ENCODE measurements at regions not wholly inside any gene's neighbourhood (a gene's known extent, or its start where the extent isn't known, plus 50 kb on each side); places are given as distances from the start of the nearest gene placed in this dataset.

DNA sequence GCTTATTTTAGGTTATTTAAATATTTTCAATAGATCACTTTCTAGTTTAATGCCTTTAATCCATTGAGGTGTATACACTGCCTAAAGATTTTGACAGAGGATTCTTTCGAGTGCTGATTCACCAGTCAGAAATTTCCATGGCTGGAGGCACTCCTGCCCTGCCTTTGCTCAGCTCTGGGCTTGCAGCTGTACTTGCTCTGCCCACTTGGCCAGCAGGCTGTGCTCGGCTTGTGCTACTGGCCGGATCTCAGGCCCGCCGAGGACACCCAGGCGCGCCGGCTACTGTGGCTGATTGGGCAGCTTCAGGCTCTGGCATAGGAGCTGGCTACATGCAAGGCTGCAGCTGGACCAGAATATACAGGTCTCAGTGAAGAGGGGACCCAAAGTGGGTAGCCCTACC is 675.1 kb upstream of the MMS22L start:
- Histone ChIP-seq H3K9me2 (replicated peaks; ENCODE audit: control insufficient read depth, low read length) (no peaks in the 10 kb centered on the region), H3K9me3 (ENCODE audit: control insufficient read depth, insufficient read depth, low read length) (no peaks in the 10 kb centered on the region), H3K79me2 (ENCODE audit: control insufficient read depth, low read length) (no peaks in the 10 kb centered on the region), H3K27me3 (ENCODE audit: control insufficient read depth, low read length) (no peaks in the 10 kb centered on the region), H3K4me1 (ENCODE audit: control insufficient read depth, low read length) (no peaks in the 10 kb centered on the region), H3K4me2 (ENCODE audit: low read length) (no peak overlapping the region), H4K20me1 (ENCODE audit: control insufficient read depth, insufficient read depth, low read depth, low read length) (no peaks in the 10 kb centered on the region), H3K4me3 (ENCODE audit: low read length) (no peak overlapping the region), H3F3A (ENCODE audit: control insufficient read depth, insufficient read depth) (no peaks in the 10 kb centered on the region), H3K27ac (ENCODE audit: low read depth, low read length) (no peak overlapping the region), H3K36me3 (ENCODE audit: control insufficient read depth, low read length) (no peaks in the 10 kb centered on the region)
- no peak for TF ChIP-seq EZH2phosphoT487 (IDR thresholded peaks at IDR 0.05; ENCODE audit: borderline replicate concordance, low read length)
- TF ChIP-seq, protein P1, sequence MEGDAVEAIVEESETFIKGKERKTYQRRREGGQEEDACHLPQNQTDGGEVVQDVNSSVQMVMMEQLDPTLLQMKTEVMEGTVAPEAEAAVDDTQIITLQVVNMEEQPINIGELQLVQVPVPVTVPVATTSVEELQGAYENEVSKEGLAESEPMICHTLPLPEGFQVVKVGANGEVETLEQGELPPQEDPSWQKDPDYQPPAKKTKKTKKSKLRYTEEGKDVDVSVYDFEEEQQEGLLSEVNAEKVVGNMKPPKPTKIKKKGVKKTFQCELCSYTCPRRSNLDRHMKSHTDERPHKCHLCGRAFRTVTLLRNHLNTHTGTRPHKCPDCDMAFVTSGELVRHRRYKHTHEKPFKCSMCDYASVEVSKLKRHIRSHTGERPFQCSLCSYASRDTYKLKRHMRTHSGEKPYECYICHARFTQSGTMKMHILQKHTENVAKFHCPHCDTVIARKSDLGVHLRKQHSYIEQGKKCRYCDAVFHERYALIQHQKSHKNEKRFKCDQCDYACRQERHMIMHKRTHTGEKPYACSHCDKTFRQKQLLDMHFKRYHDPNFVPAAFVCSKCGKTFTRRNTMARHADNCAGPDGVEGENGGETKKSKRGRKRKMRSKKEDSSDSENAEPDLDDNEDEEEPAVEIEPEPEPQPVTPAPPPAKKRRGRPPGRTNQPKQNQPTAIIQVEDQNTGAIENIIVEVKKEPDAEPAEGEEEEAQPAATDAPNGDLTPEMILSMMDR (IDR thresholded peaks at IDR 0.05; ENCODE audit: low read depth, low read length, poor library complexity, severe bottlenecking), result no peak

DNA sequence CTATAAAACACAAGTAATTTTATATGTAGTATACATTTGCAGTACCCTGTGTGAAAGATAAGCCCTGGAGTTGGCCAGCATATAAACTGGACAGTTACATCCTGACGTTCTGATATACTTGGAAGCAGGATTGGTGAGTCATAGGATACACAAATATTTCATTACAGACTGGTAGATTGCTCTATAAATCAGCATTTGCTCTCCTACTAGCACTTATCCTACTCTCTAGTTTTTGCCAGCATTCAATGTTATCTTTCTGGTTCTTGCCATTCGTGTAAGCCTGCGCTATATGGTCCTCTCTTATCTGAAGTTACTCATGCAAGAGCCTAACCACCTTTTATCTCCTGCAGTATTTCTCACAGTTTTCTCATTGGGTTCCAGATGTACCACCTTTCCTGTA is 680.2 kb upstream of the MMS22L start:
- Histone ChIP-seq H3K9me3 (ENCODE audit: control insufficient read depth, insufficient read depth, low read length) (no peaks in the 10 kb centered on the region), H3K36me3 (ENCODE audit: control insufficient read depth, low read length) (no peaks in the 10 kb centered on the region), H3K27ac (ENCODE audit: low read depth, low read length) (no peak overlapping the region), H3K4me1 (ENCODE audit: control insufficient read depth, low read length) (no peaks in the 10 kb centered on the region), H3F3A (ENCODE audit: control insufficient read depth, insufficient read depth) (no peaks in the 10 kb centered on the region), H4K20me1 (ENCODE audit: control insufficient read depth, insufficient read depth, low read depth, low read length) (no peaks in the 10 kb centered on the region), H3K9me2 (replicated peaks; ENCODE audit: control insufficient read depth, low read length) (no peaks in the 10 kb centered on the region), H3K27me3 (ENCODE audit: control insufficient read depth, low read length) (no peaks in the 10 kb centered on the region), H3K4me2 (ENCODE audit: low read length) (no peak overlapping the region), H3K79me2 (ENCODE audit: control insufficient read depth, low read length) (no peaks in the 10 kb centered on the region), H3K4me3 (ENCODE audit: low read length) (no peak overlapping the region)
- TF ChIP-seq, protein P1 (IDR thresholded peaks at IDR 0.05; ENCODE audit: low read depth, low read length, poor library complexity, severe bottlenecking), result no peak
- no peak for TF ChIP-seq EZH2phosphoT487 (IDR thresholded peaks at IDR 0.05; ENCODE audit: borderline replicate concordance, low read length)

DNA sequence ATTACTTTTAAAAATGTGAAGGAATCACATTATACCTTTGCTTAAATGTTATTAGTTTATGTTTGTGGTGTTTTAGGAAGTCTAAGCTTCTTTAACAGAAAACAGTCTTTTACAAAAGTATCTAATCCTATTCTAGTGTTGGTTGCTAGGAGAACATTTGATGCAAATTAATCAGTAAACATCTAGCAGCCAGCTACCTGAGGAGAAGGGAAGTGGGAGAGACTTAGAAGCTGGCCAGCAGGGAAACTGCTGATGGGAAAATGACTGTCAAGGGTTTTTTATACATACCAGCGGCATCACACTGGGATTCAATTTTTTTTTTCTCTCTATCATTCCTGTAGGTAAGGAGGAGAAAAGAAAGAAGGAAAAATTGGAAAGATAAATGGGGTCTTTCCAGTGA is 686.0 kb upstream of the MMS22L start:
- Histone ChIP-seq H3K36me3 (ENCODE audit: control insufficient read depth, low read length) (no peaks in the 10 kb centered on the region), H3K4me3 (ENCODE audit: low read length) (no peak overlapping the region), H3K79me2 (ENCODE audit: control insufficient read depth, low read length) (no peaks in the 10 kb centered on the region), H3K9me2 (replicated peaks; ENCODE audit: control insufficient read depth, low read length) (no peaks in the 10 kb centered on the region), H3F3A (ENCODE audit: control insufficient read depth, insufficient read depth) (no peaks in the 10 kb centered on the region), H3K9me3 (ENCODE audit: control insufficient read depth, insufficient read depth, low read length) (no peaks in the 10 kb centered on the region), H3K4me1 (ENCODE audit: control insufficient read depth, low read length) (no peaks in the 10 kb centered on the region), H3K27me3 (ENCODE audit: control insufficient read depth, low read length) (no peaks in the 10 kb centered on the region), H3K27ac (ENCODE audit: low read depth, low read length) (no peak overlapping the region), H4K20me1 (ENCODE audit: control insufficient read depth, insufficient read depth, low read depth, low read length) (no peaks in the 10 kb centered on the region), H3K4me2 (ENCODE audit: low read length) (no peak overlapping the region)
- no peak for TF ChIP-seq EZH2phosphoT487 (IDR thresholded peaks at IDR 0.05; ENCODE audit: borderline replicate concordance, low read length)
- TF ChIP-seq, protein P1 (IDR thresholded peaks at IDR 0.05; ENCODE audit: low read depth, low read length, poor library complexity, severe bottlenecking), result no peak

DNA sequence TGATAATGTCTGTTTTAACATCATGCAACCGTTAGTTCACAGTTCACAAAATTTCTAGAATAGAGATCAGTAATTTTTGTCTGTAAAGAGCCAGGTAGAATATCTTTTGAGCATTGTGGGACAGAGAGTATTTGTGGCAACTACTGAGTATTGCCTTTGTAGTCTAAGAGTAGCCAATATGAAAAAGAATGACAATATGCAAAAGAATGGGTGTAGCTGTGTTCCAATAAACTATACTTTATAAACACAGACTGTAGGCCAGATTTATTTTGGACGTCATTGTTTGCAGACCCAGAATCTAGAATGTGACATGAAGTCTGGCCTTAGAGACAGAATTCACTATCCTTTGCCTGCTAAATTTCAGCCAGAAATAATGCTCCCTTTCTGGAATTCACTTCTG is 694.1 kb upstream of the MMS22L start:
- Histone ChIP-seq H4K20me1 (ENCODE audit: control insufficient read depth, insufficient read depth, low read depth, low read length) (no peaks in the 10 kb centered on the region), H3K9me3 (ENCODE audit: control insufficient read depth, insufficient read depth, low read length) (no peaks in the 10 kb centered on the region), H3K4me2 (ENCODE audit: low read length) (no peak overlapping the region), H3K36me3 (ENCODE audit: control insufficient read depth, low read length) (no peaks in the 10 kb centered on the region), H3K9me2 (replicated peaks; ENCODE audit: control insufficient read depth, low read length) (no peaks in the 10 kb centered on the region), H3F3A (ENCODE audit: control insufficient read depth, insufficient read depth) (no peaks in the 10 kb centered on the region), H3K27me3 (ENCODE audit: control insufficient read depth, low read length) (no peaks in the 10 kb centered on the region), H3K27ac (ENCODE audit: low read depth, low read length) (no peak overlapping the region), H3K79me2 (ENCODE audit: control insufficient read depth, low read length) (no peaks in the 10 kb centered on the region), H3K4me3 (ENCODE audit: low read length) (no peak overlapping the region), H3K4me1 (ENCODE audit: control insufficient read depth, low read length) (no peaks in the 10 kb centered on the region)
- no peak for TF ChIP-seq EZH2phosphoT487 (IDR thresholded peaks at IDR 0.05; ENCODE audit: borderline replicate concordance, low read length)
- TF ChIP-seq, protein P1 (IDR thresholded peaks at IDR 0.05; ENCODE audit: low read depth, low read length, poor library complexity, severe bottlenecking), result no peak
